Epithelial cell of proximal tubule (primary cell): ENCODE measurements at regions not wholly inside any gene's neighbourhood (a gene's known extent, or its start where the extent isn't known, plus 50 kb on each side); places are given as distances from the start of the nearest gene placed in this dataset.

Experiments
- DNase-seq: peaks from one replicate; pipeline ENCODE4 v3.0.0-alpha.2; 2011; ENCODE audit warnings: low read depth
- H3K4me3 ChIP-seq: 2 replicates; pipeline ENCODE4 v1.5.1; 2011; ENCODE audit warnings: low read depth, mild to moderate bottlenecking, low read length
- CTCF ChIP-seq: conservative IDR thresholded peaks from 2 replicates; pipeline ENCODE4 v1.5.1; 2012; ENCODE audit warnings: low read depth, mild to moderate bottlenecking, low read length

GRCh38 chr1:4424766-4425165 lies 229.6 kb upstream of the AJAP1 start:
- no peak overlapping the region for H3K4me3 ChIP-seq
- DNase-seq: no peak
- TF ChIP-seq CTCF: no peak

- no peak for DNase-seq
- no peak overlapping the region for H3K4me3 ChIP-seq
- no peak for TF ChIP-seq CTCF
Observed at GRCh38 chr1:4425892-4426291, 228.5 kb upstream of the AJAP1 start.

- no peak overlapping the region for H3K4me3 ChIP-seq
- TF ChIP-seq CTCF: no peak
- DNase-seq: no peak
Observed at GRCh38 chr1:4428711-4429110, 225.7 kb upstream of the AJAP1 start.

- H3K4me3 ChIP-seq: no peak overlapping the region
- no peak for TF ChIP-seq CTCF
- DNase-seq: no peak
Observed at GRCh38 chr1:4430406-4431365, 223.7 kb upstream of the AJAP1 start.

- TF ChIP-seq CTCF: no peak
- no peak for DNase-seq
- no peak overlapping the region for H3K4me3 ChIP-seq
Observed at GRCh38 chr1:4431491-4431890, 222.9 kb upstream of the AJAP1 start.

- no peak for DNase-seq
Observed at GRCh38 chr1:4433075-4433474, 221.3 kb upstream of the AJAP1 start.

More at GRCh38 chr1:4433075-4433474, 221.3 kb upstream of the AJAP1 start:
- TF ChIP-seq CTCF: no peak
- H3K4me3 ChIP-seq: no peak overlapping the region
